RWPE1 (cell line): ENCODE measurements at regions not wholly inside any gene's neighbourhood (a gene's known extent, or its start where the extent isn't known, plus 50 kb on each side); places are given as distances from the start of the nearest gene placed in this dataset.
"Not testable (repeated sequence)": the region's sequence is repeated elsewhere in the genome, so short reads cannot be mapped to it uniquely, and the experiment has no call there.

Experiments
- CTCF ChIA-PET: fragments of 350-600 bp; sonication (Branson Sonifier 250); formaldehyde crosslinking; extraction: SDS; loops from one replicate; lab custom pipeline; 2021; lab: Yijun Ruan, JAX
- POLR2A ChIA-PET: fragments of 400-600 bp; formaldehyde crosslinking; extraction: SDS; loops from one replicate; lab custom pipeline; 2020; ENCODE audit warnings: antibody characterized with exemption; ENCODE audit not compliant: low non-redundant PET; lab: Yijun Ruan, JAX
- DNase-seq: peaks from one replicate; pipeline ENCODE4 v3.0.0; 2012; ENCODE audit warnings: low spot score
- H3K27ac ChIP-seq: fragments of 450-650 bp; 2 replicates; pipeline ENCODE4 v1.5.1; 2017
- CTCF ChIP-seq: fragments of 450-650 bp; conservative IDR thresholded peaks from 2 replicates; pipeline ENCODE4 v1.5.1; 2017; ENCODE audit warnings: low read depth, mild to moderate bottlenecking

- DNase-seq = no peak
- no peak overlapping the region for H3K27ac ChIP-seq
- POLR2A ChIA-PET = no interaction called here
- CTCF ChIA-PET = no interaction called here
- no peak for TF ChIP-seq CTCF
Observed at GRCh38 chr10:44749151-44749550, 162.0 kb upstream of the TMEM72 start.

GRCh38 chr10:44752451-44753441 lies 158.4 kb upstream of the TMEM72 start:
- no peak overlapping the region for H3K27ac ChIP-seq
- ChIA-PET CTCF (no interaction called here), POLR2A (no interaction called here)
- no peak for DNase-seq
- TF ChIP-seq CTCF = no peak

- DNase-seq, POLR2A ChIA-PET, CTCF ChIA-PET, H3K27ac ChIP-seq: not testable (repeated sequence)
Observed at GRCh38 chr10:44754355-44754754, 156.8 kb upstream of the TMEM72 start.

GRCh38 chr10:44755481-44755880 lies 155.7 kb upstream of the TMEM72 start:
- no peak for TF ChIP-seq CTCF
- CTCF ChIA-PET = no interaction called here
- no peak overlapping the region for H3K27ac ChIP-seq
- POLR2A ChIA-PET = no interaction called here
- no peak for DNase-seq

GRCh38 chr10:44756216-44756615 lies 154.9 kb upstream of the TMEM72 start:
- no peak for DNase-seq
- CTCF ChIA-PET = no interaction called here

GRCh38 chr10:44757551-44758205 lies 153.5 kb upstream of the TMEM72 start:
- POLR2A ChIA-PET = no interaction called here
- no peak for DNase-seq
- TF ChIP-seq CTCF = no peak
- CTCF ChIA-PET = interaction anchor here (0.7 kb wide), 1 partner anchor 41 kb away, joined by 4 read pairs; no protein-coding TSS in a partner anchor
- no peak overlapping the region for H3K27ac ChIP-seq

More at GRCh38 chr10:44756216-44756615, 154.9 kb upstream of the TMEM72 start:
- no peak overlapping the region for H3K27ac ChIP-seq
- no peak for TF ChIP-seq CTCF
- POLR2A ChIA-PET = no interaction called here
